Gastrocnemius medialis (tissue), 4 donors: ENCODE measurements at regions not wholly inside any gene's neighbourhood (a gene's known extent, or its start where the extent isn't known, plus 50 kb on each side); places are given as distances from the start of the nearest gene placed in this dataset.

Experiments
- ATAC-seq, 2 donors: fragments of 150-250 bp; one replicate each; pipeline ENCODE4 v1.9.1; 2016
- DNase-seq, 2 donors: peaks; one replicate each; pipeline ENCODE4 v3.0.0-alpha.2; 2019
- H3K27ac ChIP-seq, 4 donors: fragments of 200-600 bp; sonication (generic); 1 replicate in 1 of 4; 2 replicates in 3 of 4; pipeline ENCODE4 v1.5.1; 2016 to 2018; ENCODE audit warnings: mild to moderate bottlenecking in 2 of 4, moderate library complexity in 1 of 4
- H3K27me3 ChIP-seq, 3 donors: fragments of 200-600 bp; sonication (generic) in 2 of 3; 1 replicate in 1 of 3; 2 replicates in 2 of 3; pipeline versions ENCODE4 v1.5.1 to v1.6.0; 2016 to 2019; ENCODE audit warnings: mild to moderate bottlenecking in 1 of 3, moderate library complexity in 1 of 3
- H3K36me3 ChIP-seq, 2 donors: fragments of 200-600 bp; sonication (generic) in 1 of 2; one replicate each; pipeline ENCODE4 v1.5.1; 2017 to 2018
- H3K4me1 ChIP-seq, 2 donors: fragments of 200-600 bp; sonication (generic) in 1 of 2; one replicate each; pipeline ENCODE4 v1.5.1; 2016 to 2017; ENCODE audit warnings: mild to moderate bottlenecking in 2 of 2
- H3K4me3 ChIP-seq, 4 donors: fragments of 200-600 bp; sonication (generic) in 3 of 4; 1 replicate in 1 of 4; 2 replicates in 3 of 4; pipeline ENCODE4 v1.5.1; 2016 to 2019; ENCODE audit warnings: mild to moderate bottlenecking in 2 of 4
- H3K9me3 ChIP-seq, 3 donors: fragments of 200-600 bp; sonication (generic) in 2 of 3; 1 replicate in 1 of 3; 2 replicates in 2 of 3; pipeline ENCODE4 v1.5.1; 2016 to 2019
- CTCF ChIP-seq, 5 experiments: fragments of 450-650 bp in 3 of 5; fragments of 200-600 bp in 2 of 5; sonication (generic) in 2 of 5; IDR thresholded peaks in 4 of 5; conservative IDR thresholded peaks in 1 of 5; 1 replicate in 4 of 5; 2 replicates in 1 of 5; pipeline ENCODE4 v1.5.1; 2016 to 2019; ENCODE audit warnings: antibody characterized with exemption in 5 of 5, mild to moderate bottlenecking in 3 of 5, moderate library complexity in 3 of 5
- POLR2A ChIP-seq, 2 donors: fragments of 450-650 bp; IDR thresholded peaks; one replicate each; pipeline ENCODE4 v1.6.1; 2017; ENCODE audit warnings: antibody characterized with exemption in 2 of 2, mild to moderate bottlenecking in 2 of 2, moderate library complexity in 2 of 2
- in situ Hi-C, 4 donors: fragments of 200-750 bp; cut with MboI; loops; one replicate each; pipeline versions ENCODE4 v1.15.0 to v1.8.0; 2017; ENCODE audit warnings: low sequenced_read_pairs in 4 of 4
- intact Hi-C: fragments of 100-400 bp; cut with DNase I; formaldehyde crosslinking; loops from one replicate; pipeline ENCODE4 v1.15.1; 2023; ENCODE audit warnings: low total_unique reads

GRCh38 chr3:181901626-181902025 lies 189.9 kb downstream of the SOX2 start:
- ATAC-seq = no peak
- no peak for TF ChIP-seq CTCF (IDR thresholded peaks at IDR 0.05 in 4 of 5, conservative IDR thresholded peaks at IDR 0.05 in 1 of 5)
- no peak for TF ChIP-seq POLR2A (IDR thresholded peaks at IDR 0.05)
- intact Hi-C loops (no loop called here), in situ Hi-C loops (no loop called here)
- Histone ChIP-seq H3K36me3 (no peaks in the 10 kb centered on the region), H3K4me1 (no peaks in the 10 kb centered on the region), H3K27ac (no peak overlapping the region), H3K4me3 (no peak overlapping the region), H3K9me3 (no peaks in the 10 kb centered on the region), H3K27me3 (no peaks in the 10 kb centered on the region)
- DNase-seq = no peak

- H3K27me3 ChIP-seq = no peaks in the 10 kb centered on the region
- H3K36me3 ChIP-seq = no peaks in the 10 kb centered on the region
- H3K9me3 ChIP-seq = no peaks in the 10 kb centered on the region
- no peak for DNase-seq
- H3K4me3 ChIP-seq = no peak overlapping the region
- in situ Hi-C loops (no loop called here), intact Hi-C loops (no loop called here)
- no peak overlapping the region for H3K27ac ChIP-seq
- H3K4me1 ChIP-seq = no peaks in the 10 kb centered on the region
- TF ChIP-seq POLR2A (IDR thresholded peaks at IDR 0.05) (no peak), CTCF (IDR thresholded peaks at IDR 0.05 in 4 of 5, conservative IDR thresholded peaks at IDR 0.05 in 1 of 5) (no peak)
- ATAC-seq = no peak
These were observed 194.6 kb downstream of the SOX2 start for GRCh38 chr3:181906338-181906737.

- ATAC-seq = no peak
- H3K9me3 ChIP-seq = no peaks in the 10 kb centered on the region
- no peak overlapping the region for H3K27ac ChIP-seq
- no peaks in the 10 kb centered on the region for H3K27me3 ChIP-seq
- TF ChIP-seq CTCF (IDR thresholded peaks at IDR 0.05 in 4 of 5, conservative IDR thresholded peaks at IDR 0.05 in 1 of 5) = no peak
- no peak for TF ChIP-seq POLR2A (IDR thresholded peaks at IDR 0.05)
- H3K4me3 ChIP-seq = no peak overlapping the region
- intact Hi-C loops (no loop called here), in situ Hi-C loops (no loop called here)
- H3K4me1 ChIP-seq = no peaks in the 10 kb centered on the region
- DNase-seq = no peak
- H3K36me3 ChIP-seq = no peaks in the 10 kb centered on the region
These were observed 197.5 kb downstream of the SOX2 start for GRCh38 chr3:181909241-181909640.

- intact Hi-C loops (no loop called here), in situ Hi-C loops (no loop called here)
- DNase-seq (no peak), ATAC-seq (no peak)
- H3K4me1 ChIP-seq = no peaks in the 10 kb centered on the region
- TF ChIP-seq CTCF (IDR thresholded peaks at IDR 0.05 in 4 of 5, conservative IDR thresholded peaks at IDR 0.05 in 1 of 5) = no peak
- TF ChIP-seq POLR2A (IDR thresholded peaks at IDR 0.05) = no peak
- H3K4me3 ChIP-seq = no peak overlapping the region
- H3K27me3 ChIP-seq = no peaks in the 10 kb centered on the region
- no peak overlapping the region for H3K27ac ChIP-seq
- H3K36me3 ChIP-seq = no peaks in the 10 kb centered on the region
- H3K9me3 ChIP-seq = no peaks in the 10 kb centered on the region
These were observed 200.7 kb downstream of the SOX2 start for GRCh38 chr3:181912384-181912783.

GRCh38 chr3:181913254-181913653 lies 201.5 kb downstream of the SOX2 start:
- intact Hi-C loops = no loop called here
- Histone ChIP-seq H3K27me3 (no peaks in the 10 kb centered on the region), H3K36me3 (no peaks in the 10 kb centered on the region), H3K4me3 (no peak overlapping the region), H3K9me3 (no peaks in the 10 kb centered on the region), H3K4me1 (no peaks in the 10 kb centered on the region), H3K27ac (no peak overlapping the region)
- DNase-seq (no peak), ATAC-seq (no peak)
- in situ Hi-C loops = no loop called here
- TF ChIP-seq CTCF (IDR thresholded peaks at IDR 0.05 in 4 of 5, conservative IDR thresholded peaks at IDR 0.05 in 1 of 5) (no peak), POLR2A (IDR thresholded peaks at IDR 0.05) (no peak)
